ENCODE measurements at regions not wholly inside any gene's neighbourhood (a gene's known extent, or its start where the extent isn't known, plus 50 kb on each side); places are given as distances from the start of the nearest gene placed in this dataset.

- H3K4me1 Mint-ChIP-seq = peaks cover 14% of the 10 kb centered on the region
- Histone ChIP-seq H3K4me2 (replicated peaks; ENCODE audit: extremely low read depth, low read length, poor library complexity, severe bottlenecking) (no peak overlapping the region), H3K27ac (ENCODE audit: low read depth in 1 of 2, low read length in 2 of 2) (no peak overlapping the region), H3K79me2 (ENCODE audit: insufficient read depth, low read length) (no peaks in the 10 kb centered on the region), H3K4me3 (replicated peaks in 1 of 3; ENCODE audit: low read depth in 2 of 3, low read length in 3 of 3) (no peak overlapping the region), H3K36me3 (replicated peaks in 1 of 2; ENCODE audit: control insufficient read depth in 1 of 2, insufficient read depth in 2 of 2, low read length in 2 of 2) (no peaks in the 10 kb centered on the region), H3K27me3 (ENCODE audit: control insufficient read depth in 2 of 2, insufficient read depth in 2 of 2, low read length in 2 of 2) (no peaks in the 10 kb centered on the region), H4K20me1 (ENCODE audit: insufficient read depth, low read length) (no peaks in the 10 kb centered on the region), H3K9ac (ENCODE audit: insufficient read depth, low read length, poor library complexity, severe bottlenecking) (no peak overlapping the region), H3K9me3 (replicated peaks in 1 of 2; ENCODE audit: control insufficient read depth in 1 of 2, insufficient read depth in 1 of 2, low read length in 2 of 2) (peaks cover 0 to 7% of the 10 kb centered on the region in 2 donors), H3K4me1 (ENCODE audit: control insufficient read depth in 1 of 2, insufficient read depth in 2 of 2, low read length in 2 of 2) (peaks cover 9 to 11% of the 10 kb centered on the region in 2 donors), H2AFZ (ENCODE audit: insufficient read depth, low read depth, low read length, poor library complexity, severe bottlenecking) (no peak overlapping the region)
- H3K4me3 Mint-ChIP-seq = no peak overlapping the region
- H3K9me3 Mint-ChIP-seq = peaks cover 7 to 16% (median 10%) of the 10 kb centered on the region in 7 donors
- 98% methylated on average over 4 of the region's 7 CpGs for WGBS (ENCODE audit: insufficient coverage)
- no peak overlapping the region for H3K27ac Mint-ChIP-seq
- TF ChIP-seq, protein P1, sequence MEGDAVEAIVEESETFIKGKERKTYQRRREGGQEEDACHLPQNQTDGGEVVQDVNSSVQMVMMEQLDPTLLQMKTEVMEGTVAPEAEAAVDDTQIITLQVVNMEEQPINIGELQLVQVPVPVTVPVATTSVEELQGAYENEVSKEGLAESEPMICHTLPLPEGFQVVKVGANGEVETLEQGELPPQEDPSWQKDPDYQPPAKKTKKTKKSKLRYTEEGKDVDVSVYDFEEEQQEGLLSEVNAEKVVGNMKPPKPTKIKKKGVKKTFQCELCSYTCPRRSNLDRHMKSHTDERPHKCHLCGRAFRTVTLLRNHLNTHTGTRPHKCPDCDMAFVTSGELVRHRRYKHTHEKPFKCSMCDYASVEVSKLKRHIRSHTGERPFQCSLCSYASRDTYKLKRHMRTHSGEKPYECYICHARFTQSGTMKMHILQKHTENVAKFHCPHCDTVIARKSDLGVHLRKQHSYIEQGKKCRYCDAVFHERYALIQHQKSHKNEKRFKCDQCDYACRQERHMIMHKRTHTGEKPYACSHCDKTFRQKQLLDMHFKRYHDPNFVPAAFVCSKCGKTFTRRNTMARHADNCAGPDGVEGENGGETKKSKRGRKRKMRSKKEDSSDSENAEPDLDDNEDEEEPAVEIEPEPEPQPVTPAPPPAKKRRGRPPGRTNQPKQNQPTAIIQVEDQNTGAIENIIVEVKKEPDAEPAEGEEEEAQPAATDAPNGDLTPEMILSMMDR (IDR thresholded peaks at IDR 0.05) = no peak
- peaks cover 1 to 3% of the 10 kb centered on the region in 2 donors for H3K36me3 Mint-ChIP-seq
- DNase-seq = no peak
- peaks cover 5 to 7% (median 6%) of the 10 kb centered on the region in 3 donors for H3K27me3 Mint-ChIP-seq (ENCODE audit: low read depth in 3 of 3)
- intact Hi-C loops (cut with micrococcal nuclease) = loop anchor here in 1 of 2 donors (10.0 kb wide), 1 partner anchor 47 kb away; no protein-coding TSS in a partner anchor
These were observed 252.6 kb downstream of the DLL1 start for GRCh38 chr6:170038251-170038650.

DNA sequence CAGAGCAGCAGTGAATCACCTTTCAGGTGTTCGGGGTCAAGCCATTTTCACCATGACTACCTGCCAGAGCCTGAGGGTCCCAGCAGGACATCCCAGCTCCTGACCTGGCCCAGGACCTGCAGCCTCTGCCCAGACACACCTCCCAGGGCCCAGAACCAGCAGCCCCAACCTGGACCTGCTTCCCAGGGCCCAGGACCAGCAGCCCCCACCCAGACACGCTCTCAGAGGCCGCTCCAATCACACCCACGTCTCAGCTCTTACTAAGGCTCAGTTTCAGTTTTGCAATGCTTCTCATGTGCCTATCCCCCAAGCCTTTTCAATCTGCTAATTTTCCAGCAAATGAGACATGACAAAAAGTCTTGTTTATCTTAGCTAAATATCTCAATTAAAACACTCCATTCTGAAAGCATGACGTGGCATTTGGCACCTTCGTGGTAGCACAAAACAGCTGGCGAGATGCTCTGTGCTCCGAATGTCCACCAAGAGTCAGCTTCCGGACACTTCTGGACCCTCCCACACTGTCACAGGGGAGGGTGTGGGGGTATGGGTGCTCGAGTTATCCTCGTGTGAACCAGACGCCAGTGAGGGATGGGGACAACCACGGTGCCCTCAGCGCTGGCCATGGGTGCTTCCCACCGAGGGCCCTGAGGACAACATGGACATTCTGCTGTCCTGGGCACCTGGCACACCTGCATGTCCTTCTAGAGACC is 253.2 kb downstream of the DLL1 start:
- Mint-ChIP-seq H3K27ac (no peak overlapping the region), H3K4me1 (peaks cover 14% of the 10 kb centered on the region), H3K9me3 (peaks cover 8 to 21% (median 15%) of the 10 kb centered on the region in 7 donors), H3K27me3 (ENCODE audit: low read depth in 3 of 3) (peaks cover 5 to 8% (median 7%) of the 10 kb centered on the region in 3 donors), H3K36me3 (peaks cover 1 to 3% of the 10 kb centered on the region in 2 donors), H3K4me3 (no peak overlapping the region)
- intact Hi-C loops (cut with micrococcal nuclease) = loop anchor here in 1 of 2 donors (10.0 kb wide), 1 partner anchor 47 kb away; no protein-coding TSS in a partner anchor
- Histone ChIP-seq H3K4me2 (replicated peaks; ENCODE audit: extremely low read depth, low read length, poor library complexity, severe bottlenecking) (no peak overlapping the region), H3K4me3 (replicated peaks in 1 of 3; ENCODE audit: low read depth in 2 of 3, low read length in 3 of 3) (no peak overlapping the region), H3K27ac (ENCODE audit: low read depth in 1 of 2, low read length in 2 of 2) (no peak overlapping the region), H3K36me3 (replicated peaks in 1 of 2; ENCODE audit: control insufficient read depth in 1 of 2, insufficient read depth in 2 of 2, low read length in 2 of 2) (no peaks in the 10 kb centered on the region), H3K9me3 (replicated peaks in 1 of 2; ENCODE audit: control insufficient read depth in 1 of 2, insufficient read depth in 1 of 2, low read length in 2 of 2) (peaks cover 0 to 13% of the 10 kb centered on the region in 2 donors), H3K79me2 (ENCODE audit: insufficient read depth, low read length) (no peaks in the 10 kb centered on the region), H3K9ac (ENCODE audit: insufficient read depth, low read length, poor library complexity, severe bottlenecking) (no peak overlapping the region), H4K20me1 (ENCODE audit: insufficient read depth, low read length) (no peaks in the 10 kb centered on the region), H3K4me1 (ENCODE audit: control insufficient read depth in 1 of 2, insufficient read depth in 2 of 2, low read length in 2 of 2) (peaks cover 9 to 11% of the 10 kb centered on the region in 2 donors), H3K27me3 (ENCODE audit: control insufficient read depth in 2 of 2, insufficient read depth in 2 of 2, low read length in 2 of 2) (no peaks in the 10 kb centered on the region), H2AFZ (ENCODE audit: insufficient read depth, low read depth, low read length, poor library complexity, severe bottlenecking) (no peak overlapping the region)
- no peak for DNase-seq
- 92% methylated on average over 9 of the region's 15 CpGs for WGBS (ENCODE audit: insufficient coverage)
- TF ChIP-seq, protein P1 (IDR thresholded peaks at IDR 0.05) = no peak

All from CD14-positive monocyte (primary cell).